Neural cell (in vitro differentiated cells): ENCODE measurements at regions not wholly inside any gene's neighbourhood (a gene's known extent, or its start where the extent isn't known, plus 50 kb on each side); places are given as distances from the start of the nearest gene placed in this dataset.

Source experiments
- H2AFZ ChIP-seq: fragments of 200-600, 300-800 bp; sonication (generic), shearing (Covaris generic); 2 replicates; pipeline ENCODE4 v1.6.0; 2014; ENCODE audit warnings: low read depth, mild to moderate bottlenecking, antibody characterized with exemption, low read length, moderate library complexity
- H3F3A ChIP-seq: fragments of 200-600 bp; shearing (Covaris generic); 2 replicates; pipeline ENCODE4 v1.6.1; 2016; ENCODE audit warnings: mild to moderate bottlenecking, moderate library complexity, mixed read lengths, antibody characterized with exemption, low read length; ENCODE audit not compliant: insufficient read depth, poor library complexity, severe bottlenecking
- H3K27ac ChIP-seq: fragments of 200-600, 300-800 bp; sonication (generic), shearing (Covaris generic); 2 replicates; pipeline ENCODE4 v1.5.1; 2014; ENCODE audit warnings: mild to moderate bottlenecking, low read length, moderate library complexity
- H3K27me3 ChIP-seq: fragments of 300-800, 200-600 bp; sonication (generic), shearing (Covaris generic); 2 replicates; pipeline ENCODE4 v1.6.0; 2014; ENCODE audit warnings: mild to moderate bottlenecking, low read depth, low read length, moderate library complexity; ENCODE audit not compliant: insufficient read depth
- H3K36me3 ChIP-seq: fragments of 300-800, 200-600 bp; sonication (generic), shearing (Covaris generic); 2 replicates; pipeline ENCODE4 v1.5.1; 2014; ENCODE audit warnings: mild to moderate bottlenecking, antibody characterized with exemption, low read length, moderate library complexity; ENCODE audit not compliant: insufficient read depth
- H3K4me2 ChIP-seq: fragments of 300-800, 200-600 bp; sonication (generic), shearing (Covaris generic); 2 replicates; pipeline ENCODE4 v1.6.0; 2014; ENCODE audit warnings: mild to moderate bottlenecking, low read length
- H3K4me3 ChIP-seq: fragments of 300-800, 200-600 bp; sonication (generic), shearing (Covaris generic); 2 replicates; pipeline ENCODE4 v1.5.1; 2014; ENCODE audit warnings: mild to moderate bottlenecking, low read length, moderate library complexity
- H3K79me2 ChIP-seq: fragments of 200-600 bp; shearing (Covaris generic); replicated peaks from 2 replicates; pipeline ENCODE4 v1.6.0; 2014; ENCODE audit warnings: mild to moderate bottlenecking, low read length, moderate library complexity; ENCODE audit not compliant: insufficient read depth
- H3K9ac ChIP-seq: fragments of 300-800, 200-600 bp; sonication (generic), shearing (Covaris generic); 2 replicates; pipeline ENCODE4 v1.6.1; 2016; ENCODE audit warnings: mild to moderate bottlenecking, low read length, mixed read lengths
- H3K9me2 ChIP-seq: fragments of 200-600 bp; shearing (Covaris generic); 2 replicates; pipeline ENCODE4 v1.6.1; 2016; ENCODE audit warnings: mild to moderate bottlenecking, low read length, mixed read lengths; ENCODE audit not compliant: insufficient read depth
- H3K9me3 ChIP-seq: fragments of 200-600, 300-800 bp; sonication (generic), shearing (Covaris generic); 2 replicates; pipeline ENCODE4 v1.6.1; 2016; ENCODE audit warnings: mild to moderate bottlenecking, mixed run types, low read length, moderate library complexity, mixed read lengths
- H4K20me1 ChIP-seq: fragments of 200-600 bp; shearing (Covaris generic); 2 replicates; pipeline ENCODE4 v1.6.1; 2016; ENCODE audit warnings: mild to moderate bottlenecking, mixed run types; ENCODE audit not compliant: insufficient read depth
- CTCF ChIP-seq: fragments of 450-650 bp; IDR thresholded peaks from 2 replicates; pipeline ENCODE4 v1.5.1; 2014; ENCODE audit warnings: antibody characterized with exemption, mild to moderate bottlenecking, moderate library complexity; ENCODE audit not compliant: poor library complexity, severe bottlenecking
- EP300 ChIP-seq: fragments of 450-650 bp; conservative IDR thresholded peaks from 2 replicates; pipeline ENCODE4 v1.6.1; 2014; ENCODE audit warnings: antibody characterized with exemption, mild to moderate bottlenecking, moderate library complexity; ENCODE audit not compliant: poor library complexity, severe bottlenecking
- EZH2 ChIP-seq: fragments of 200-600, 300-800 bp; shearing (Covaris generic), sonication (generic); IDR thresholded peaks from 2 replicates; pipeline ENCODE4 v1.6.1; 2014; ENCODE audit warnings: antibody characterized with exemption, low read length, borderline replicate concordance, mild to moderate bottlenecking; ENCODE audit not compliant: insufficient read depth, poor library complexity, severe bottlenecking
- MXI1 ChIP-seq: fragments of 450-650 bp; conservative IDR thresholded peaks from 2 replicates; pipeline ENCODE4 v1.6.1; 2014; ENCODE audit warnings: antibody characterized with exemption, mild to moderate bottlenecking; ENCODE audit not compliant: poor library complexity, severe bottlenecking
- POLR2AphosphoS5 ChIP-seq: IDR thresholded peaks from 2 replicates; pipeline ENCODE4 v1.6.1; 2012
- RAD21 ChIP-seq: fragments of 450-650 bp; conservative IDR thresholded peaks from 2 replicates; pipeline ENCODE4 v1.6.1; 2014; ENCODE audit warnings: antibody characterized with exemption, mild to moderate bottlenecking, moderate library complexity
- REST ChIP-seq: IDR thresholded peaks from 2 replicates; pipeline ENCODE4 v1.6.1; 2012; ENCODE audit warnings: borderline replicate concordance
- SMC3 ChIP-seq: fragments of 450-650 bp; conservative IDR thresholded peaks from 2 replicates; pipeline ENCODE4 v1.6.1; 2014; ENCODE audit warnings: antibody characterized with exemption, mild to moderate bottlenecking, moderate library complexity; ENCODE audit not compliant: poor library complexity
- TAF1 ChIP-seq: IDR thresholded peaks from 2 replicates; pipeline ENCODE4 v1.6.1; 2012; ENCODE audit warnings: low read depth

DNA sequence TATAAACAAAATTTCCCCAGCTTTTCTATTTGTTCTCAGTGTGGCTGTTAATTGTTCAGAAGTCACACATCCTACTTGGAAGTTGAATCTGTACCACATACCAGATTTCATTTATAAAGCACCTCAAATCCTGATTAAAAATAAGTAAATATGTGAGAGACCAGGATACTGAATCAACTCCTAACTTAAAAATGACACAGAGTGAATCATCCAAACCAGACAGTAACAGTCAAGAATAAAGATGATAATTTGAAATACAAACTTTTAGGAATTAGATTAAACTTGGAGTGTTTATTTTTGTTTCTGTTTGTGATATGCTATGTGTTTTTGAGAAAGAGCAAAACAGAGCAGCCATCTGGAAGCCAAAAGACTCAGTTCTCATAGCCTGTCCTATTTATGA lies 633.2 kb upstream of the RORB start:
- no peak overlapping the region for H2AFZ ChIP-seq
- H3K79me2 ChIP-seq, result no peaks in the 10 kb centered on the region
- TF ChIP-seq POLR2AphosphoS5 (no peak), RAD21 (no peak), REST (no peak), EP300 (no peak), CTCF (no peak), SMC3 (no peak)
- H3F3A ChIP-seq, result no peaks in the 10 kb centered on the region
- no peaks in the 10 kb centered on the region for H3K9me2 ChIP-seq
- H3K4me3 ChIP-seq, result no peak overlapping the region
- H4K20me1 ChIP-seq, result no peaks in the 10 kb centered on the region
- no peaks in the 10 kb centered on the region for H3K9me3 ChIP-seq
- H3K27ac ChIP-seq, result no peak overlapping the region
- no peak overlapping the region for H3K4me2 ChIP-seq
- no peaks in the 10 kb centered on the region for H3K36me3 ChIP-seq
- no peaks in the 10 kb centered on the region for H3K27me3 ChIP-seq
- no peak overlapping the region for H3K9ac ChIP-seq

GRCh38 chr9:73866451-73866850 lies 630.7 kb upstream of the RORB start:
- Histone ChIP-seq H3K27ac (no peak overlapping the region), H3F3A (no peaks in the 10 kb centered on the region), H3K36me3 (no peaks in the 10 kb centered on the region), H3K4me3 (no peak overlapping the region), H4K20me1 (no peaks in the 10 kb centered on the region), H3K4me2 (no peak overlapping the region), H3K79me2 (no peaks in the 10 kb centered on the region), H3K9me3 (no peaks in the 10 kb centered on the region), H3K27me3 (no peaks in the 10 kb centered on the region), H3K9ac (no peak overlapping the region), H2AFZ (no peak overlapping the region), H3K9me2 (no peaks in the 10 kb centered on the region)
- TF ChIP-seq SMC3 (no peak), TAF1 (no peak), EZH2 (no peak), POLR2AphosphoS5 (no peak), MXI1 (no peak), CTCF (no peak), RAD21 (no peak), REST (no peak), EP300 (no peak)
